ENCODE measurements at regions not wholly inside any gene's neighbourhood (a gene's known extent, or its start where the extent isn't known, plus 50 kb on each side); places are given as distances from the start of the nearest gene placed in this dataset.

DNA sequence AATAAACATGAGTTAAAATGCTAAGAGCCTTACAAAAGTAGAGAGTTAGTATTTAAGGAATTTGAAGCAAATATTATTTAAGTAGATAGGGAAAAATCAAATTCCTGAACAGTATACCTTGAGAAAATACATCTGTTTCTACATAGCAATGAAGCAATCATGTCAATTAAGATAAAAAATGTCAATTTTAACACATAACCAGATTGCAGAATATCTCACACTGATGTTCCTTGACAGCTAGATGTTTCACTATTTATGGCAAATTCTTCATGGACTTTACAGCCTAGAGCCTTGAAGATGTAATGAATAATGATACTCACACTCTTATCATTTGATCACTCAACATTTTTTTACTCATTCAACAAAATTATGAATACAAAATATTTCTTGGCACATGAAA is 708.2 kb upstream of the PTPRD start:
- no peak for TF ChIP-seq POLR2AphosphoS5 (IDR thresholded peaks at IDR 0.05)
- no peak for TF ChIP-seq CTCF (IDR thresholded peaks at IDR 0.05)

Measured in suprapubic skin (tissue), 3 donors.